NCI-H2196 treated with DMSO at 0.1 percent for 48 hours (cell line): ENCODE measurements at regions not wholly inside any gene's neighbourhood (a gene's known extent, or its start where the extent isn't known, plus 50 kb on each side); places are given as distances from the start of the nearest gene placed in this dataset.

Source experiments
- DNase-seq: peaks from one replicate; lab custom pipeline; 2025; ENCODE audit not compliant: unreplicated experiment; lab: John Stamatoyannopoulos, UW

GRCh38 chr10:128777342-128777741, 651.1 kb upstream of the MKI67 start:
- no peak for DNase-seq

GRCh38 chr10:128779416-128779815, 653.2 kb upstream of the MKI67 start:
- DNase-seq: no peak

- no peak for DNase-seq
Measured at GRCh38 chr10:128780156-128780761, 654.0 kb upstream of the MKI67 start.

GRCh38 chr10:128781637-128782036, 655.4 kb upstream of the MKI67 start:
- DNase-seq: no peak

- DNase-seq: no peak
Measured at GRCh38 chr10:128784444-128784843, 658.2 kb upstream of the MKI67 start.

- DNase-seq: no peak
Measured at GRCh38 chr10:128792426-128793140, 666.4 kb upstream of the MKI67 start.

GRCh38 chr10:128793726-128794655, 667.8 kb upstream of the MKI67 start:
- DNase-seq: no peak

GRCh38 chr10:128796396-128796912, 670.2 kb upstream of the MKI67 start:
- no peak for DNase-seq

GRCh38 chr10:128802062-128802461, 665.0 kb upstream of the MGMT start:
- DNase-seq: no peak

- no peak for DNase-seq
Measured at GRCh38 chr10:128803790-128804189, 663.3 kb upstream of the MGMT start.

- DNase-seq: no peak
Measured at GRCh38 chr10:128804411-128804810, 662.6 kb upstream of the MGMT start.

GRCh38 chr10:128808921-128809440, 658.1 kb upstream of the MGMT start:
- no peak for DNase-seq

GRCh38 chr10:128811511-128811910, 655.5 kb upstream of the MGMT start:
- no peak for DNase-seq

GRCh38 chr10:128812000-128812399, 655.0 kb upstream of the MGMT start:
- DNase-seq: no peak

- DNase-seq: no peak
Measured at GRCh38 chr10:128813574-128813973, 653.5 kb upstream of the MGMT start.

GRCh38 chr10:128814024-128814423, 653.0 kb upstream of the MGMT start:
- no peak for DNase-seq

GRCh38 chr10:128814782-128815181, 652.3 kb upstream of the MGMT start:
- no peak for DNase-seq

- no peak for DNase-seq
Measured at GRCh38 chr10:128816726-128817125, 650.3 kb upstream of the MGMT start.

GRCh38 chr10:128817636-128818035, 649.4 kb upstream of the MGMT start:
- DNase-seq: no peak

- DNase-seq: no peak
Measured at GRCh38 chr10:128820663-128821062, 646.4 kb upstream of the MGMT start.

GRCh38 chr10:128823201-128823600, 643.8 kb upstream of the MGMT start:
- DNase-seq: no peak
